ENCODE measurements at regions not wholly inside any gene's neighbourhood (a gene's known extent, or its start where the extent isn't known, plus 50 kb on each side); places are given as distances from the start of the nearest gene placed in this dataset.
"Not testable (repeated sequence)": the region's sequence is repeated elsewhere in the genome, so short reads cannot be mapped to it uniquely, and the experiment has no call there.

DNA sequence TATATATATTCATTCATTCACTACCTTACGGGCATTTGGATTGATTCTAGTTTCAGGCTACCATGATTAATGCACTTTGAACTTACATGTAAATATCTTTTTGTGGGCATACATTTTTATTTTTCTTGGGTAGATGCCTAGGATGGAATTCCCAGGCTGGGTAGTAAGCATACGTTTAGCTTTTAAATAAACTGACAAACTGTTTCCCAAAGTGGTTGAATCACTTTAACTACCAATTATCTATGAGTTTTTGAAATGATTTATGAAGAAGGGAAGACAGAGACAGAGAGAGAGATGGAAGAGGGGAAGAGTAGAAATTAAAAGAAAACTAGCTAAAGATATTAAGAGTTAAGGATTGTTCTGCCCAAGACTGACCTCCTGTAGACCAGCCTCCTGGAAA, 612.6 kb downstream of the PSAT1 start:
- Histone ChIP-seq H3K27ac (no peak overlapping the region), H3K4me1 (no peaks in the 10 kb centered on the region), H3K4me3 (no peak overlapping the region), H3K36me3 (no peaks in the 10 kb centered on the region), H3K27me3 (no peaks in the 10 kb centered on the region), H3K9me3 (no peaks in the 10 kb centered on the region)
- TF ChIP-seq, protein P1, sequence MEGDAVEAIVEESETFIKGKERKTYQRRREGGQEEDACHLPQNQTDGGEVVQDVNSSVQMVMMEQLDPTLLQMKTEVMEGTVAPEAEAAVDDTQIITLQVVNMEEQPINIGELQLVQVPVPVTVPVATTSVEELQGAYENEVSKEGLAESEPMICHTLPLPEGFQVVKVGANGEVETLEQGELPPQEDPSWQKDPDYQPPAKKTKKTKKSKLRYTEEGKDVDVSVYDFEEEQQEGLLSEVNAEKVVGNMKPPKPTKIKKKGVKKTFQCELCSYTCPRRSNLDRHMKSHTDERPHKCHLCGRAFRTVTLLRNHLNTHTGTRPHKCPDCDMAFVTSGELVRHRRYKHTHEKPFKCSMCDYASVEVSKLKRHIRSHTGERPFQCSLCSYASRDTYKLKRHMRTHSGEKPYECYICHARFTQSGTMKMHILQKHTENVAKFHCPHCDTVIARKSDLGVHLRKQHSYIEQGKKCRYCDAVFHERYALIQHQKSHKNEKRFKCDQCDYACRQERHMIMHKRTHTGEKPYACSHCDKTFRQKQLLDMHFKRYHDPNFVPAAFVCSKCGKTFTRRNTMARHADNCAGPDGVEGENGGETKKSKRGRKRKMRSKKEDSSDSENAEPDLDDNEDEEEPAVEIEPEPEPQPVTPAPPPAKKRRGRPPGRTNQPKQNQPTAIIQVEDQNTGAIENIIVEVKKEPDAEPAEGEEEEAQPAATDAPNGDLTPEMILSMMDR (IDR thresholded peaks at IDR 0.05): no peak
- ATAC-seq (no peak), DNase-seq (no peak)
- intact Hi-C loops (cut with DNase I): no loop called here

GRCh38 chr9:78916884-78917283, 620.0 kb downstream of the PSAT1 start:
- H3K27ac ChIP-seq; H3K4me3 ChIP-seq; intact Hi-C loops (cut with DNase I); H3K9me3 ChIP-seq; DNase-seq; H3K4me1 ChIP-seq; H3K36me3 ChIP-seq; ATAC-seq; H3K27me3 ChIP-seq: not testable (repeated sequence)

- Histone ChIP-seq H3K4me1 (no peaks in the 10 kb centered on the region), H3K9me3 (no peaks in the 10 kb centered on the region), H3K27me3 (no peaks in the 10 kb centered on the region), H3K4me3 (no peak overlapping the region), H3K27ac (no peak overlapping the region), H3K36me3 (no peaks in the 10 kb centered on the region)
- TF ChIP-seq, protein P1 (IDR thresholded peaks at IDR 0.05): no peak
- DNase-seq (no peak), ATAC-seq (no peak)
- intact Hi-C loops (cut with DNase I): no loop called here
Observed at GRCh38 chr9:78918976-78919375, 622.1 kb downstream of the PSAT1 start.

DNA sequence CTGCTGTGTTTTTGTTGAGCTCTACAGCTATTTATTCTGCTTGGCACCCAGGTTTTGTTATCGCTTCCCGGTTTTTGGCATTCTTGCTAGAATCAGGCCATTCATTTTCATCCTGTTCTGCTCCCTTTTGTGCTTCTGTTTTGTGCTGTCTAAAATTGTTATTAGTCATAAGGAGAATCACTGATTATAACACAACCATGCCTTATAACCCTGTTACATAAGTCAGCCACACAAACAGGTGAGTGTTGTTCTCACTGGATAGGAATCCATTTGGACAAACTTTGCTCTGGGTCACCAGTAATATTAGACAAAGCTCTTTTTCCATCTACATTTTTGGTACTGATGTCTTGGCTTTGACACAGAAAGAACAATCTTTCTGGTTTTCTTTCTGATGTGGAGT, 622.8 kb downstream of the PSAT1 start:
- TF ChIP-seq, protein P1 (IDR thresholded peaks at IDR 0.05): no peak
- H3K36me3 ChIP-seq: no peaks in the 10 kb centered on the region
- ATAC-seq (no peak), DNase-seq (no peak)
- intact Hi-C loops (cut with DNase I): no loop called here
- no peak overlapping the region for H3K4me3 ChIP-seq
- no peaks in the 10 kb centered on the region for H3K4me1 ChIP-seq
- H3K27me3 ChIP-seq: no peaks in the 10 kb centered on the region
- H3K27ac ChIP-seq: no peak overlapping the region
- H3K9me3 ChIP-seq: no peaks in the 10 kb centered on the region

GRCh38 chr9:78921341-78921740, 624.4 kb downstream of the PSAT1 start:
- intact Hi-C loops (cut with DNase I): no loop called here
- Histone ChIP-seq H3K27me3 (no peaks in the 10 kb centered on the region), H3K27ac (no peak overlapping the region), H3K4me3 (no peak overlapping the region), H3K4me1 (no peaks in the 10 kb centered on the region), H3K9me3 (no peaks in the 10 kb centered on the region), H3K36me3 (no peaks in the 10 kb centered on the region)
- DNase-seq: no peak
- TF ChIP-seq, protein P1 (IDR thresholded peaks at IDR 0.05): no peak
- no peak for ATAC-seq

DNA sequence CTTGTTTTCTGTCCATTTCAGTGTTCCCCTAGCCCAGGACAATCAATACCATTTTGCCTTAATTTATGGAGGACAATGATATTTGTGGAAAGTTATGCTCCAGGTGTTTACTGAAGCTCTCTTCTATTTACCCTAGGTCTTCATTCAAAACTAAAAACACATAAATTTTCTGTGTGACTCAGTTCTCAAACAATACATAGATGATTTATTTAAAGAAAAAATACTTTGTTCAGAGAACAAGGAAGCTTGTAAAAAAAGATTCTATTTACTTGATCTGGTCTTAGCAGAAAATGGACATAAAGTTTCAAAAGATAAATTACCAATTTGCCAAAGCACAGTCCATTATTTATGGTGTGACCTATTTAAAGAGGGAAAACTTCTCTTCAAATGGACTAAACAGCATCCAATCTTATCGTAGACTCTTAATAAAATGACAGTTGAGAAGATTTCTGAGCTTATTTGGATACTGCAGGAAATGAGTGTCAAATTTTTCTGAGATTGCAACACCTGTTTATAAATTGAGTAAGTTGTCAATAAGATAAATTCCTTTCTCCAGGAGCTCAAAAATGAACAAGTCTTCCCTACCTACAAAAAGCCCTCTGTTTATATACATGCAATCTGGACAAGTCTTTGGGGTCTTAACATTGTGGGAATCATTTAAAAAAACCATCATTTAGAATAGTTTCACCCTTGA, 627.2 kb downstream of the PSAT1 start:
- H3K4me1 ChIP-seq: no peaks in the 10 kb centered on the region
- ATAC-seq: no peak
- no peak for DNase-seq
- no peak overlapping the region for H3K27ac ChIP-seq
- H3K9me3 ChIP-seq: no peaks in the 10 kb centered on the region
- H3K4me3 ChIP-seq: no peak overlapping the region
- no peaks in the 10 kb centered on the region for H3K36me3 ChIP-seq
- intact Hi-C loops (cut with DNase I): no loop called here
- H3K27me3 ChIP-seq: no peaks in the 10 kb centered on the region
- TF ChIP-seq, protein P1 (IDR thresholded peaks at IDR 0.05): no peak

Measured in upper lobe of right lung (tissue), 1 donor.